ENCODE measurements at regions not wholly inside any gene's neighbourhood (a gene's known extent, or its start where the extent isn't known, plus 50 kb on each side); places are given as distances from the start of the nearest gene placed in this dataset.

DNA sequence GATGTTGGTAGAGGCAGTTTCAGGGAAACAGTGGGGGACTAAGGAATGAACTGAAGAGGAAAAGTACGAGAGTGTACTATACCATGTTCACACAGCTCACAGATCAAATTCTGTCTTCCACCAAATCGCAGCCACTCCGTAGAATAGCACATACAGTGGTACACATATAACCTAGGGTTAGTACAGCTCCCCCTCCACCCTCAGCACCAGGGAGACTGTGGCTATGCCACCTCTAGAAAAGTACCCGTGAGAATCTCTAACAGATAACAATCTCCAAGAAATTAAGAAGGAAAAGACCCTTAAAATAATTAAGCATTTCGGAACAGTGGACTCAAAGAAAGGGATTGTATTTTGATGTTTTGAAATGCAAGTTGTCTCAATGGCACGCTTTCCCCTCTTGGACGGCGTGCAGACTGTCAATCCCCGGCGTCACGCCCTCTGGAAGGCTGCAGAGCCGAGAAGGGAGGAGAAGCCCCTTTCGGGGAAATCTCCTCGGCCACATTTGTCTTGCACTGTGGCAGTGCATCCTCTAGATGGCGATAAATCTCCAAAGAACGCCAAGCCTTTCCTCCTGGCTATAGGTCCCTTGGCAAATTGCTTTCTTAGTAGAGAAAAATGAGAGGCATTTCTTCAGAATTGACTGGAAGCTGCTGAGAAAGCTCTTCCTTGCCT, 345.0 kb downstream of the REEP3 start:
- Histone ChIP-seq H3K27me3 (ENCODE audit: control insufficient read depth in 5 of 5, insufficient read depth in 4 of 5, low read length in 5 of 5) (peaks cover 2 to 15% (median 13%) of the 10 kb centered on the region in 5 donors), H3K4me3 (ENCODE audit: low read depth in 1 of 5, low read length in 5 of 5) (peak overlapping the region in 3 of 5 donors; percentile 30 to 37 (median 35)), H3K27ac (ENCODE audit: low read depth, low read length) (no peak overlapping the region), H3K36me3 (ENCODE audit: control insufficient read depth in 5 of 5, insufficient read depth in 5 of 5, low read length in 5 of 5) (no peaks in the 10 kb centered on the region), H3K4me1 (ENCODE audit: control insufficient read depth in 5 of 5, insufficient read depth in 5 of 5, low read length in 5 of 5) (peaks cover 0 to 12% (median 10%) of the 10 kb centered on the region in 5 donors), H3K9ac (ENCODE audit: low read length in 5 of 5) (peak overlapping the region in 1 of 5 donors; percentile 17), H3K9me3 (ENCODE audit: control insufficient read depth in 5 of 5, low read length in 5 of 5) (no peaks in the 10 kb centered on the region)

DNA sequence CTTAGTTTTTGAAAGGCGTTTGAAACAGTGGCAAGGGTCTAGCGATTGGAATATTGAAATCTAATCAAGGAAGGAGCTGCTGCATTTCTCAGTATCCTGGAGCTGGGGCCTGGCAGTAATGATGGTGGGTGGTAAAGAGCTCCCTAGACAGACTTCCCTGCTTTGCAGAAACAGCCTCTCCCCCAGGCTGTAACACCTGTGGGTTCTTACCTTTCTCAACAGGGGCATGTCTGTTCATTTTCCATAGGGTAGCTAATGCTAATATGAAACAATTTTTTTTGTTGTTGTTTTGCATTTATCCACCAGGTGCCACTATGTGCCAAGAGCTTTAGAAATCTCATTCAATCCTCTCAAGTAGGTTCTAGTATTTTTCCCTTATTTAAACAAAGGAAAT, 345.5 kb downstream of the REEP3 start:
- Histone ChIP-seq H3K36me3 (ENCODE audit: control insufficient read depth in 5 of 5, insufficient read depth in 5 of 5, low read length in 5 of 5) (no peaks in the 10 kb centered on the region), H3K27me3 (ENCODE audit: control insufficient read depth in 5 of 5, insufficient read depth in 4 of 5, low read length in 5 of 5) (peaks cover 2 to 15% (median 13%) of the 10 kb centered on the region in 5 donors), H3K9me3 (ENCODE audit: control insufficient read depth in 5 of 5, low read length in 5 of 5) (no peaks in the 10 kb centered on the region), H3K4me1 (ENCODE audit: control insufficient read depth in 5 of 5, insufficient read depth in 5 of 5, low read length in 5 of 5) (peaks cover 0 to 12% (median 10%) of the 10 kb centered on the region in 5 donors), H3K4me3 (ENCODE audit: low read depth in 1 of 5, low read length in 5 of 5) (peak overlapping the region in 1 of 5 donors; percentile 30), H3K9ac (ENCODE audit: low read length in 5 of 5) (no peak overlapping the region), H3K27ac (ENCODE audit: low read depth, low read length) (no peak overlapping the region)

DNA sequence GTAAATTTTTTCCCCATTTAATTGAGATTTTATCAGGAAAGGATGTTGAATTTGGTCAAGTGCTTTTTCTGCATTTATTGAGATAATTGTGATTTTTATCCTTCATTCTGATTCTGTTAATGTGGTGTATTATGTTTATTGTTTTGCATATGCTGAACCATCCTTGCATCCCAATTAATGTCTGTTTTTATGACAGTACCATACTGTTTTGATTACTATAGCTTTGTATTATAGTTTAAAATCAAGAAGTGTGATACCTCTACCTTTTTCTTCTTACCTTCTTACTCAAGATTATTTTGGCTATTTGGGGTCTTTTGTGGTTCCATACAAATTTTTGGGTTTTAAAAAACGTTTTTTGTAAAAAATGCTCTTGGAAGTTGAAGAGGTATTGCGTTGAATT, 357.2 kb downstream of the REEP3 start:
- Histone ChIP-seq H3K27me3 (ENCODE audit: control insufficient read depth in 5 of 5, insufficient read depth in 4 of 5, low read length in 5 of 5) (no peaks in the 10 kb centered on the region), H3K4me3 (ENCODE audit: low read depth in 1 of 5, low read length in 5 of 5) (no peak overlapping the region), H3K27ac (ENCODE audit: low read depth, low read length) (no peak overlapping the region), H3K9me3 (ENCODE audit: control insufficient read depth in 5 of 5, low read length in 5 of 5) (peaks cover 0 to 5% (median 0%) of the 10 kb centered on the region in 5 donors), H3K9ac (ENCODE audit: low read length in 5 of 5) (no peak overlapping the region), H3K36me3 (ENCODE audit: control insufficient read depth in 5 of 5, insufficient read depth in 5 of 5, low read length in 5 of 5) (no peaks in the 10 kb centered on the region), H3K4me1 (ENCODE audit: control insufficient read depth in 5 of 5, insufficient read depth in 5 of 5, low read length in 5 of 5) (no peaks in the 10 kb centered on the region)

DNA sequence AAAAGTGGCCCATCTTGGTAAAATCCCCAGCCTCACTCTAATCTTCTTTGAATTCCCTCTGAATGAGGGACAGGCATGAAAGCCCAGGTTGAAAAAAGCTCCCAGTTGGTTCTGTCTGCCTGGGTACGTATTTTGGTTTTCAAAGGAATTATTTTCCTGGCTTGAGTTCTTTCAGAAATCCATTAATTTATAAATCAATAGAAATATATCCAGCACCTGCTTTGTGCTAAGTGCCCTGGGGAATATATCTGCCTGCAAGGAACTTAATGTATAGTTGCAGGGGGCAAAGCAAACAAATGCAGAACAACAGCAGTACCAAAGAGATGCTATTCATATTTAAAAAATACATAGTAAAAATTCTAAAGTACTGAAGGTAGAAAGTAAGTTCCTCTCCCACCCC, 362.7 kb downstream of the REEP3 start:
- Histone ChIP-seq H3K9me3 (ENCODE audit: control insufficient read depth in 5 of 5, low read length in 5 of 5) (no peaks in the 10 kb centered on the region), H3K9ac (ENCODE audit: low read length in 5 of 5) (no peak overlapping the region), H3K36me3 (ENCODE audit: control insufficient read depth in 5 of 5, insufficient read depth in 5 of 5, low read length in 5 of 5) (no peaks in the 10 kb centered on the region), H3K4me1 (ENCODE audit: control insufficient read depth in 5 of 5, insufficient read depth in 5 of 5, low read length in 5 of 5) (peaks cover 0 to 3% (median 0%) of the 10 kb centered on the region in 5 donors), H3K27me3 (ENCODE audit: control insufficient read depth in 5 of 5, insufficient read depth in 4 of 5, low read length in 5 of 5) (no peaks in the 10 kb centered on the region), H3K4me3 (ENCODE audit: low read depth in 1 of 5, low read length in 5 of 5) (no peak overlapping the region), H3K27ac (ENCODE audit: low read depth, low read length) (no peak overlapping the region)

DNA sequence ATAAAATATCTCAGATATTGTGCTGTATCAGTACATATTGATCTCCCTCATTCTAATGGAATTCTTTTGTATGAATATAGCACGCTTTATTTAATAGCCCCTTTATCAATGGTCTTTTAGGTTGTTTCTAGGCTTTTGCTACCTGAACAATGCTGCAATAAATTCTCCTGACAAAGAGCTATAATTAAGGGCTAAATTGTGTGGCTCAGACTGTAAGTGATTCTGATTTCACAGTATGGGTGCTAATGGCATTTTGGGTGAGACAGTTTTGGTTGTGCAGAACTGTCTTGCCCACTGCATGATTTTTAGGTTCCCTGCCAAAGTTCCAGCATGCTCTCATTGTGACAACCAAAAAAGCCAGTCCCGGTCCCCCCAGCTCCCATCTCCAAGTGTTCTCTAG, 363.2 kb downstream of the REEP3 start:
- H3K4me1 ChIP-seq (ENCODE audit: control insufficient read depth in 5 of 5, insufficient read depth in 5 of 5, low read length in 5 of 5), result peaks cover 0 to 3% (median 0%) of the 10 kb centered on the region in 5 donors
- H3K9ac ChIP-seq (ENCODE audit: low read length in 5 of 5), result no peak overlapping the region
- no peaks in the 10 kb centered on the region for H3K9me3 ChIP-seq (ENCODE audit: control insufficient read depth in 5 of 5, low read length in 5 of 5)
- H3K4me3 ChIP-seq (ENCODE audit: low read depth in 1 of 5, low read length in 5 of 5), result no peak overlapping the region
- H3K27me3 ChIP-seq (ENCODE audit: control insufficient read depth in 5 of 5, insufficient read depth in 4 of 5, low read length in 5 of 5), result no peaks in the 10 kb centered on the region
- no peaks in the 10 kb centered on the region for H3K36me3 ChIP-seq (ENCODE audit: control insufficient read depth in 5 of 5, insufficient read depth in 5 of 5, low read length in 5 of 5)
- no peak overlapping the region for H3K27ac ChIP-seq (ENCODE audit: low read depth, low read length)

DNA sequence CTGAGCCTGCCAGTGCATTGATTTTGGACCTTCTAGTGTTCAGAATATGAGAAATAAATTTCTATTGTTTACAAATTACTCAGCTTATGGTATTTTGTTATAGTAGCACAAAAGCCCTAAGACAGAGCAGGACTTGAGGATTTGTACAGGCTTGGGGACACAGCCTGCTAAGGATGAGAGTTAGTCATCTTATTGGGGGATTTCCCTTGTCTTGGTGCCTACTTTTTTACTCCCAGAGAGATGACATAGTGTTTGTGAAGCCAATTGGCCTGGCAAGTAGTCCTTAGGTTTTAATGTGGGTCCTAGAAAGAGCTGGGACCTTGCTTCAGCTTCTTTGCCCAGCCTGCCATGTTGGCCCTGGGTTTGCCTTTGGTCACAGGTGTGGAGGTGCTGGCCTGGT, 364.0 kb downstream of the REEP3 start:
- Histone ChIP-seq H3K36me3 (ENCODE audit: control insufficient read depth in 5 of 5, insufficient read depth in 5 of 5, low read length in 5 of 5) (no peaks in the 10 kb centered on the region), H3K27me3 (ENCODE audit: control insufficient read depth in 5 of 5, insufficient read depth in 4 of 5, low read length in 5 of 5) (no peaks in the 10 kb centered on the region), H3K27ac (ENCODE audit: low read depth, low read length) (no peak overlapping the region), H3K4me3 (ENCODE audit: low read depth in 1 of 5, low read length in 5 of 5) (no peak overlapping the region), H3K9ac (ENCODE audit: low read length in 5 of 5) (no peak overlapping the region), H3K4me1 (ENCODE audit: control insufficient read depth in 5 of 5, insufficient read depth in 5 of 5, low read length in 5 of 5) (peaks cover 0 to 3% (median 0%) of the 10 kb centered on the region in 5 donors), H3K9me3 (ENCODE audit: control insufficient read depth in 5 of 5, low read length in 5 of 5) (no peaks in the 10 kb centered on the region)

DNA sequence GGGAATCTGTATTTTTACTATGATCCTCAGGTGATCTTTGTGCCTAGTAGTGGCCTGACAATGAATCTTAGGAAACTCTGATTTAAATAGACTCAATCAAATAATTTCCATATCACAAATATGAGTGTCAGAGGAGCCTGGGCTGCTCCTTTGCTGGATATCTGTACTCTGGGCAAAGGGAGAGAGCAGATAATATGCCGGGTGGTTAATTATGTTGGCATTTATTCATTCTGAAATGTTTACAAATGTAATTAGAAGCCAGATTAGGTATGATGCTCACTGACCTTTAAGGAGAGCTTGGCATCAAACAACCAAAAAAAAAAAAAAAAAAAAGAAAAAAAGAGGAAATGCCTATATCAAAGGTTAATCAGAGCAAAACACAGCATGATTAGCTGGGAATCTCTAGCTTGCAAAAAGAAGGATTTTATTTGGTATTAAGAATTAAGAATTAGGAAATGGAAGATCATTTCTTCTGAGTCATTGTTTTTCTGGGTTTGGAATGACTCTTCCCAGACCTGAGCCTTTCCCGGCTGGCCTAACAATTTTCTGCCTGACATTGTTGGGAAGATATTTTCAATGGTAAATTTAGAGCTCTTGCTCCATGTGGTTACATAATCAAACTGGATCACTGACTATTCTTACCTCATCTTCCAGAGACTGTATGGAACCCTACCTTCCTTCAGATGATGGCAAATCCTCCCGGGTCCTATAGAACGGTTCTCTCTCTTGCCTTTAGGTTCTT, 365.3 kb downstream of the REEP3 start:
- Histone ChIP-seq H3K27ac (ENCODE audit: low read depth, low read length) (no peak overlapping the region), H3K27me3 (ENCODE audit: control insufficient read depth in 5 of 5, insufficient read depth in 4 of 5, low read length in 5 of 5) (peaks cover 0 to under 1% (median 0%) of the 10 kb centered on the region in 5 donors), H3K4me1 (ENCODE audit: control insufficient read depth in 5 of 5, insufficient read depth in 5 of 5, low read length in 5 of 5) (peaks cover 0 to 3% (median 0%) of the 10 kb centered on the region in 5 donors), H3K4me3 (ENCODE audit: low read depth in 1 of 5, low read length in 5 of 5) (no peak overlapping the region), H3K36me3 (ENCODE audit: control insufficient read depth in 5 of 5, insufficient read depth in 5 of 5, low read length in 5 of 5) (no peaks in the 10 kb centered on the region), H3K9me3 (ENCODE audit: control insufficient read depth in 5 of 5, low read length in 5 of 5) (no peaks in the 10 kb centered on the region), H3K9ac (ENCODE audit: low read length in 5 of 5) (no peak overlapping the region)

DNA sequence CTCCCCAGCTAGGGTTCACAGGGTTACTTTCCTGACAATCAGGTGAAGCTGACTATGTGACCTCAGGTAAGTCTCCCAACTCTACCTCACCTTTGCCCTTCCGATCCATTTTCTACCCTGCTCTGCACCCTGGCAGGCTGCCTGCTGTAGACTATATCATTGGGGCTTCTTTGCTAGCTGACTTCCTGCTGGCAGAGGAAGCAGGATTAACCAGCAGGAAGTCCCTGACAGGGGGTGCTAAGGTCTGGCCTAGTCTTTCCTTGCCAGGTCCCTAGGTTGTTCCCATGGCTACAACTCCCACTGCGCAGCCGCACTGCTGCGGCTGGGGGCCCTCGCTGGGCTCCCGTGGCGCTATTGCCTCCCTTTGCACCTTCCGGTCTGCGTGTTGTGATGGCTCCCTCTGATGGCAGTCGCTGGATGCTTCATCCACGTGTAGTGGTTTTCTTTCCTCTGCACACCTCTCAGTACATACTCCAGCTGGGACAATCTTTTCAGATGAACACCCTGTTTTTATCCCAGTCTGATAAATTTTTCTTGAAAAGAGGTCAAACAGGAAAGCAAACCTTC, 365.9 kb downstream of the REEP3 start:
- Histone ChIP-seq H3K4me1 (ENCODE audit: control insufficient read depth in 5 of 5, insufficient read depth in 5 of 5, low read length in 5 of 5) (peaks cover 0 to 3% (median 0%) of the 10 kb centered on the region in 5 donors), H3K9me3 (ENCODE audit: control insufficient read depth in 5 of 5, low read length in 5 of 5) (no peaks in the 10 kb centered on the region), H3K4me3 (ENCODE audit: low read depth in 1 of 5, low read length in 5 of 5) (no peak overlapping the region)

DNA sequence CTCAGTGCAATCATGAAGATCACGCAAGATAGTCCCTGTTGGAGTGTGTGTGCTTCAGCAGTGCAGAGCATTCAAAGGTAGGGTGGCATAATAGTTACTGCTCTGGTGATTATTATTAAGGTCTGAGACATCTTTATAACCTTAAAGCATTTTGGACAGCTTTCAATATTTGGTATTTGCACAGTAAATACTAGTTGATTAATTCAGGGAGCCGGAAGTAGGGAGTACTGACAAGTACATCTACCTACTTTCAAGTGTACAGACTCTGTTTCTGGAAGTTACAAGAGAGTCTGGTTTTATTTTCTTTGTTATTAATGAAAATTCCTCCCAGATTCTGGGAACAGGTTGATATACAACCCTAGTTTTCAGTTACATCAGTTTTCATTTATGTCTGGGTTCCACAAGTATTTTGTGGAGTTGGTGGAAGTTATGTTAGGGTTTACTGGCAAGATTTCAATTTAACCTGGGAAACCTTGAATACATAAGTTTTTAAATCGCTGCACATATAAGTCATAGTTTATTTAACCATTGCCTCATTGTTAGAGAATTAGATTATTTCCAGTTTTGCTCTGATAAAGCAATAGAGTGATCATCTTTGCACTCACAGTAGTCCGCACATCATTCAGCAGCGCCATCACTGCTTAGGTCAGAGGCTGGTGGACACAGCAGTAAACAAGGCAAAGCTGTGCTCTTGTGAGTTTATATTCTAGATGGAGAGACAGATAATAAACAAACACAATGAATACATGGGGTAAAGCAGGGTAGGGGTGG, 366.6 kb downstream of the REEP3 start:
- no peak overlapping the region for H3K9ac ChIP-seq (ENCODE audit: low read length in 5 of 5)
- H3K27me3 ChIP-seq (ENCODE audit: control insufficient read depth in 5 of 5, insufficient read depth in 4 of 5, low read length in 5 of 5), result peaks cover 0 to 5% (median 0%) of the 10 kb centered on the region in 5 donors
- H3K36me3 ChIP-seq (ENCODE audit: control insufficient read depth in 5 of 5, insufficient read depth in 5 of 5, low read length in 5 of 5), result no peaks in the 10 kb centered on the region
- no peak overlapping the region for H3K4me3 ChIP-seq (ENCODE audit: low read depth in 1 of 5, low read length in 5 of 5)
- no peaks in the 10 kb centered on the region for H3K9me3 ChIP-seq (ENCODE audit: control insufficient read depth in 5 of 5, low read length in 5 of 5)
- peaks cover 0 to 3% (median 0%) of the 10 kb centered on the region in 5 donors for H3K4me1 ChIP-seq (ENCODE audit: control insufficient read depth in 5 of 5, insufficient read depth in 5 of 5, low read length in 5 of 5)
- H3K27ac ChIP-seq (ENCODE audit: low read depth, low read length), result no peak overlapping the region

More for the DNA sequence above, 365.9 kb downstream of the REEP3 start:
- no peaks in the 10 kb centered on the region for H3K36me3 ChIP-seq (ENCODE audit: control insufficient read depth in 5 of 5, insufficient read depth in 5 of 5, low read length in 5 of 5)
- no peak overlapping the region for H3K9ac ChIP-seq (ENCODE audit: low read length in 5 of 5)
- no peak overlapping the region for H3K27ac ChIP-seq (ENCODE audit: low read depth, low read length)
- peaks cover 0 to 5% (median 0%) of the 10 kb centered on the region in 5 donors for H3K27me3 ChIP-seq (ENCODE audit: control insufficient read depth in 5 of 5, insufficient read depth in 4 of 5, low read length in 5 of 5)
